ENCODE measurements at regions not wholly inside any gene's neighbourhood (a gene's known extent, or its start where the extent isn't known, plus 50 kb on each side); places are given as distances from the start of the nearest gene placed in this dataset.

DNA sequence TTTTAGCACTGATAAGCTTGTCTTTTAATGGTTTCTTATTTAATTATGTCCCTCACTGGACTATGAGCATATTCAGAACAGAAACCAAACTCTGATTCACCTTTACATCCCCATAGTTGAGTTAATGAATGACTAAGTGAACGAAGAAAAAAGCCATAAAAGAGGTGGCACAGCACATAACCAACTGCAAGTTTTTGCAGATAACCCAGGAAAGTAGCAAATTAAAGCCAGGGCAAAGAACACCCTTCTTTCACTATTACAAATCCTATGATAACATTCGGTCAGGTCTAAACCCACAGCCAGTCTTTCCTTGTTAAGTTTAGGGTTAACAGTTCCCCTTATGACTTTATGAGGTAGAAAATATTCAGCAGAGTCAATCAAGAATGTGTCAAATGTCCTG, 102.7 kb downstream of the RIN2 start:
- Histone ChIP-seq H3K27me3 (ENCODE audit: insufficient read depth, poor library complexity, severe bottlenecking) (no peaks in the 10 kb centered on the region), H3K4me3 (replicated peaks; ENCODE audit: insufficient read depth, low read length) (no peak overlapping the region), H3K27ac (replicated peaks) (no peak overlapping the region)
- no peak for DNase-seq (ENCODE audit: low read depth in 1 of 2, low spot score in 1 of 2)
- TF ChIP-seq GABPA (IDR thresholded peaks at IDR 0.05; ENCODE audit: low read depth) (no peak), SPI1 (IDR thresholded peaks at IDR 0.05; ENCODE audit: borderline replicate concordance, low read depth) (no peak), POLR2AphosphoS5 (IDR thresholded peaks at IDR 0.05; ENCODE audit: low read depth) (no peak)
- TF ChIP-seq, protein P1, sequence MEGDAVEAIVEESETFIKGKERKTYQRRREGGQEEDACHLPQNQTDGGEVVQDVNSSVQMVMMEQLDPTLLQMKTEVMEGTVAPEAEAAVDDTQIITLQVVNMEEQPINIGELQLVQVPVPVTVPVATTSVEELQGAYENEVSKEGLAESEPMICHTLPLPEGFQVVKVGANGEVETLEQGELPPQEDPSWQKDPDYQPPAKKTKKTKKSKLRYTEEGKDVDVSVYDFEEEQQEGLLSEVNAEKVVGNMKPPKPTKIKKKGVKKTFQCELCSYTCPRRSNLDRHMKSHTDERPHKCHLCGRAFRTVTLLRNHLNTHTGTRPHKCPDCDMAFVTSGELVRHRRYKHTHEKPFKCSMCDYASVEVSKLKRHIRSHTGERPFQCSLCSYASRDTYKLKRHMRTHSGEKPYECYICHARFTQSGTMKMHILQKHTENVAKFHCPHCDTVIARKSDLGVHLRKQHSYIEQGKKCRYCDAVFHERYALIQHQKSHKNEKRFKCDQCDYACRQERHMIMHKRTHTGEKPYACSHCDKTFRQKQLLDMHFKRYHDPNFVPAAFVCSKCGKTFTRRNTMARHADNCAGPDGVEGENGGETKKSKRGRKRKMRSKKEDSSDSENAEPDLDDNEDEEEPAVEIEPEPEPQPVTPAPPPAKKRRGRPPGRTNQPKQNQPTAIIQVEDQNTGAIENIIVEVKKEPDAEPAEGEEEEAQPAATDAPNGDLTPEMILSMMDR (IDR thresholded peaks at IDR 0.05; ENCODE audit: insufficient read depth, low read length): no peak
- TF ChIP-seq, protein P2, sequence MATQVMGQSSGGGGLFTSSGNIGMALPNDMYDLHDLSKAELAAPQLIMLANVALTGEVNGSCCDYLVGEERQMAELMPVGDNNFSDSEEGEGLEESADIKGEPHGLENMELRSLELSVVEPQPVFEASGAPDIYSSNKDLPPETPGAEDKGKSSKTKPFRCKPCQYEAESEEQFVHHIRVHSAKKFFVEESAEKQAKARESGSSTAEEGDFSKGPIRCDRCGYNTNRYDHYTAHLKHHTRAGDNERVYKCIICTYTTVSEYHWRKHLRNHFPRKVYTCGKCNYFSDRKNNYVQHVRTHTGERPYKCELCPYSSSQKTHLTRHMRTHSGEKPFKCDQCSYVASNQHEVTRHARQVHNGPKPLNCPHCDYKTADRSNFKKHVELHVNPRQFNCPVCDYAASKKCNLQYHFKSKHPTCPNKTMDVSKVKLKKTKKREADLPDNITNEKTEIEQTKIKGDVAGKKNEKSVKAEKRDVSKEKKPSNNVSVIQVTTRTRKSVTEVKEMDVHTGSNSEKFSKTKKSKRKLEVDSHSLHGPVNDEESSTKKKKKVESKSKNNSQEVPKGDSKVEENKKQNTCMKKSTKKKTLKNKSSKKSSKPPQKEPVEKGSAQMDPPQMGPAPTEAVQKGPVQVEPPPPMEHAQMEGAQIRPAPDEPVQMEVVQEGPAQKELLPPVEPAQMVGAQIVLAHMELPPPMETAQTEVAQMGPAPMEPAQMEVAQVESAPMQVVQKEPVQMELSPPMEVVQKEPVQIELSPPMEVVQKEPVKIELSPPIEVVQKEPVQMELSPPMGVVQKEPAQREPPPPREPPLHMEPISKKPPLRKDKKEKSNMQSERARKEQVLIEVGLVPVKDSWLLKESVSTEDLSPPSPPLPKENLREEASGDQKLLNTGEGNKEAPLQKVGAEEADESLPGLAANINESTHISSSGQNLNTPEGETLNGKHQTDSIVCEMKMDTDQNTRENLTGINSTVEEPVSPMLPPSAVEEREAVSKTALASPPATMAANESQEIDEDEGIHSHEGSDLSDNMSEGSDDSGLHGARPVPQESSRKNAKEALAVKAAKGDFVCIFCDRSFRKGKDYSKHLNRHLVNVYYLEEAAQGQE (IDR thresholded peaks at IDR 0.05; ENCODE audit: insufficient replicate concordance, low read depth): no peak

DNA sequence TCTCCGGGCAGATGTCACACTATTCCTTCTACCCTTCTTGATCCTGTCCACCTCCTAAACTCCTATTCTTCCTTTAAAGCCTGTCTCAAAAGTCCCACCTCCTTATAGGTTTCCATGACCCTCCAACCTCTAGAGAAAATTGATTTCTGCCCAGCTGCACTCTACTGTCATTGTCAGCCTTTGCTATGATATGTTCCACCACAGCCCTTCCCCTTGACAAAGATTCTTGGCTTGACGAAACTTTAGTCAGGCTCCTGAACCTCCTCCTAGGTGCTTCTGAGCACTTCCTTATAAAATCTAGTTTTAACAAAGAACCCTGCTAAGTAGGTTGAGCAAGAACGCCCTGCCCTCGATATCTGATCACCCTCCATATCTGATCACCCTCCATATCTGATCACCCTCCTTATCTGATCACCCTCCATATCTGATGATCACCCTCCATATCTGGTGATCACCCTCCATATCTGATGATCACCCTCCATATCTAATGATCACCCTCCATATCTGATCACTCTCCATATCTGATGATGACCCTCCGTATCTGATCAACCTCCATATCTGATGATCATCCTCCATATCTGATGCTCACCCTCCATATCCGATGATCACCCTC, 103.2 kb downstream of the RIN2 start:
- H3K27ac ChIP-seq (replicated peaks): no peak overlapping the region
- H3K4me3 ChIP-seq (replicated peaks; ENCODE audit: insufficient read depth, low read length): no peak overlapping the region
- no peak for TF ChIP-seq SPI1 (IDR thresholded peaks at IDR 0.05; ENCODE audit: borderline replicate concordance, low read depth)
- TF ChIP-seq, protein P1 (IDR thresholded peaks at IDR 0.05; ENCODE audit: insufficient read depth, low read length): no peak
- no peak for TF ChIP-seq GABPA (IDR thresholded peaks at IDR 0.05; ENCODE audit: low read depth)
- TF ChIP-seq POLR2AphosphoS5 (IDR thresholded peaks at IDR 0.05; ENCODE audit: low read depth): no peak
- TF ChIP-seq, protein P2 (IDR thresholded peaks at IDR 0.05; ENCODE audit: insufficient replicate concordance, low read depth): no peak
- DNase-seq (ENCODE audit: low read depth in 1 of 2, low spot score in 1 of 2): no peak
- H3K27me3 ChIP-seq (ENCODE audit: insufficient read depth, poor library complexity, severe bottlenecking): no peaks in the 10 kb centered on the region

DNA sequence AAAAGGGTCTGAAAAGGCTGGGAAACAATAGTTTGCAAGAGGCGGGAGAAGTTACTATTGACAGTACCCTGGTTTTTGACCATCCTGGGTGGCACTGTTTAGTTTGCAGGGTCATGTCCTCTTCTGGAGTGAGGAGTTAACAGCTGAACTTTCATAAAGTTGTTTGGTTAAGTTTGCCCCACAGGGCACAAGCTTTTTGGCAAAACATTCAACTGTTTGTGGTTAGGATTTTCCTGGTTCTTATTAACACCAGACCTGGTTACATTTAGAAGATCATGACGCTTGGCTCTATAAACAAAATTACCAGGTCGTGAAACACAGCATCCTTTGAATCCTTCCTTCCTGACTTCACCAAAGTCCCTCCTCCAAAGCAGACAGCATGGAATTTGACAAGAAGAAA, 106.1 kb downstream of the RIN2 start:
- DNase-seq (ENCODE audit: low read depth in 1 of 2, low spot score in 1 of 2): no peak
- Histone ChIP-seq H3K27ac (replicated peaks) (no peak overlapping the region), H3K27me3 (ENCODE audit: insufficient read depth, poor library complexity, severe bottlenecking) (no peaks in the 10 kb centered on the region), H3K4me3 (replicated peaks; ENCODE audit: insufficient read depth, low read length) (no peak overlapping the region)
- TF ChIP-seq GABPA (IDR thresholded peaks at IDR 0.05; ENCODE audit: low read depth) (no peak), SPI1 (IDR thresholded peaks at IDR 0.05; ENCODE audit: borderline replicate concordance, low read depth) (no peak), POLR2AphosphoS5 (IDR thresholded peaks at IDR 0.05; ENCODE audit: low read depth) (no peak)
- TF ChIP-seq, protein P2 (IDR thresholded peaks at IDR 0.05; ENCODE audit: insufficient replicate concordance, low read depth): no peak
- TF ChIP-seq, protein P1 (IDR thresholded peaks at IDR 0.05; ENCODE audit: insufficient read depth, low read length): no peak
